Neutrophil (primary cell): ENCODE measurements at regions not wholly inside any gene's neighbourhood (a gene's known extent, or its start where the extent isn't known, plus 50 kb on each side); places are given as distances from the start of the nearest gene placed in this dataset.

ENCODE experiments used
- H3K27ac ChIP-seq: fragments of 200-600 bp; sonication (generic); 2 replicates; pipeline ENCODE4 v1.5.1; 2016; ENCODE audit warnings: mild to moderate bottlenecking, moderate library complexity
- H3K27me3 ChIP-seq: fragments of 200-600 bp; sonication (generic); 2 replicates; pipeline ENCODE4 v1.6.0; 2016; ENCODE audit warnings: mild to moderate bottlenecking
- H3K36me3 ChIP-seq: fragments of 200-600 bp; sonication (generic); 2 replicates; pipeline ENCODE4 v1.5.1; 2017
- H3K4me1 ChIP-seq, 2 experiments: fragments of 200-600 bp in 1 of 2; sonication (generic) in 1 of 2; 1 replicate in 1 of 2; 2 replicates in 1 of 2; pipeline versions ENCODE4 v1.5.1 to v1.6.1; 2013 to 2016; ENCODE audit warnings: low read depth in 1 of 2, low read length in 1 of 2, mild to moderate bottlenecking in 1 of 2, moderate library complexity in 1 of 2; ENCODE audit not compliant: control insufficient read depth in 1 of 2, insufficient read depth in 1 of 2
- H3K4me3 ChIP-seq, 2 experiments: fragments of 200-600 bp in 1 of 2; sonication (generic) in 1 of 2; 1 replicate in 1 of 2; 2 replicates in 1 of 2; pipeline ENCODE4 v1.5.1; 2013 to 2016; ENCODE audit warnings: low read depth in 1 of 2, low read length in 1 of 2, mild to moderate bottlenecking in 1 of 2, moderate library complexity in 1 of 2
- H3K9me3 ChIP-seq: fragments of 200-600 bp; sonication (generic); 2 replicates; pipeline ENCODE4 v1.5.1; 2016
- TF ChIP-seq, protein P1 (sequence below): fragments of 200-600 bp; sonication (generic); IDR thresholded peaks from 2 replicates; pipeline ENCODE4 v1.5.1; 2016; ENCODE audit warnings: antibody characterized with exemption

DNA sequence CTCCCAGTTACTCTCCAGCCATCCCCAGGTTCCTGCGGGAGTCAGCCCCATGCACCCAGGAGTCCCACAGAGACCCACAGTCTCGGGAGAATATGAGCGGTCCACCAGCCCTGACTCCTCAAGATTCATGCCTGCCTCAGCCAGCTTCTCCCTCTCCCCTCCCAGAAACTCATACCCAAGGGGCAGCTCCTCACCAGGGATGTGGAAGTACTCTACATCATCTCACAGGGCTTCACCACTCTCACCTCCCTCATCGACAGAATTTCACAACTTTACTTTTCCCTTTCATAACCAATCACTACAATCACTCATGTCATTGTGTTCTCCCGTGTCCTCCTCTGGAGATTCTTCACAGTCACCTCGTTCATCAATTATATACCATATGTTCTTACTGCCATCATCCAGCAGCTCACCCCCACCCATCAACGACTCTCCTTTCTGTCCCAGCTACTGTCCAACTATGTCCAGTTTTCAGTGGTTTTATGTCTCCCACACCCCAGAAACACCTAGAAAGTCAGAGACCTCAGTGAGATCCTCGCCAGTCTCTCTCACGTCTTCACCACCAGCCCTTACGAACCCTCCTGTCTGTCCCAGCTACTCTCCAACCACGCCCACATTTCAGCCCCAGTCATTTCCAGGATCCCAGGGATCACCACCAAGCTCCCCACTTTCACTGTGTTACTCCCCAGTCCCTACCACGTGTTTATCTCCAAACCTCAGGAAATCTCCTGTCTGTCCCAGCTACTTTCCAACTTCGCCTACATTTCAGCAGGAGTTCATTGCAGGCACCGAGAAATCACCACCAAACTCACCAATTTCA lies 1530.1 kb upstream of the TPTE start:
- no peak overlapping the region for H3K4me3 ChIP-seq
- H3K4me1 ChIP-seq, result no peaks in the 10 kb centered on the region
- TF ChIP-seq, protein P1, sequence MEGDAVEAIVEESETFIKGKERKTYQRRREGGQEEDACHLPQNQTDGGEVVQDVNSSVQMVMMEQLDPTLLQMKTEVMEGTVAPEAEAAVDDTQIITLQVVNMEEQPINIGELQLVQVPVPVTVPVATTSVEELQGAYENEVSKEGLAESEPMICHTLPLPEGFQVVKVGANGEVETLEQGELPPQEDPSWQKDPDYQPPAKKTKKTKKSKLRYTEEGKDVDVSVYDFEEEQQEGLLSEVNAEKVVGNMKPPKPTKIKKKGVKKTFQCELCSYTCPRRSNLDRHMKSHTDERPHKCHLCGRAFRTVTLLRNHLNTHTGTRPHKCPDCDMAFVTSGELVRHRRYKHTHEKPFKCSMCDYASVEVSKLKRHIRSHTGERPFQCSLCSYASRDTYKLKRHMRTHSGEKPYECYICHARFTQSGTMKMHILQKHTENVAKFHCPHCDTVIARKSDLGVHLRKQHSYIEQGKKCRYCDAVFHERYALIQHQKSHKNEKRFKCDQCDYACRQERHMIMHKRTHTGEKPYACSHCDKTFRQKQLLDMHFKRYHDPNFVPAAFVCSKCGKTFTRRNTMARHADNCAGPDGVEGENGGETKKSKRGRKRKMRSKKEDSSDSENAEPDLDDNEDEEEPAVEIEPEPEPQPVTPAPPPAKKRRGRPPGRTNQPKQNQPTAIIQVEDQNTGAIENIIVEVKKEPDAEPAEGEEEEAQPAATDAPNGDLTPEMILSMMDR, result no peak
- H3K27ac ChIP-seq, result no peak overlapping the region
- H3K27me3 ChIP-seq, result no peaks in the 10 kb centered on the region
- H3K36me3 ChIP-seq, result no peaks in the 10 kb centered on the region
- H3K9me3 ChIP-seq, result peaks cover 6% of the 10 kb centered on the region

DNA sequence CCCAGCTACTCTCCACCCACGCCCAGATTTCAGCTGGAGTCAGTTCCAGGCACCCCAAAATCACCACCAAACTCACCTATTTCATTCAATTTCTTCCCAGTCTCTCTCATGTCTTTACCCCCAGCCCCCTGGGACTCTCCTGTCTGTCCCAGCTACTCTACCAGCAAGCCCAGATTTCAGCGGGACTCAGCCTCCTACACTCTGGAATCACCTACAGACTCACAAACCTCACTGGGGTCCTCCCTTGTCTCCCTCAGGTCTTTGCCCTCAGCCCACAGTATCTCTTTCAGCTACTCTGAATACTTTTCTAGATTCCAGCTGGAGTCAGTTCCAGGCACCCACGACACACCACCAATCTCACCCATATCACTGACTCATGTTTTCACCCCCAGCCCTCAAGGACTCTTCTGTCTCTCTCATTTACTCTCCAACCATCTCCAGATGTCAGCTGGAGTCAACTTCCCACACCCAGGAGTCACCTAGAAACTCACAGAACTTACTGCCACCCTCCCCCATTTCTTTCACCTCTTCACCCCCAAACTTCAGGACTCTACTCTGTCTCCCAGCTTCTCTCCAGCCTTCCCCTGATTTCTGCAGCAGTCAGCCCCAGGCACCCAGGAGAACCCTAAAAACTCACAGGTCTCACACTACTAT lies 1529.3 kb upstream of the TPTE start:
- Histone ChIP-seq H3K4me3 (no peak overlapping the region), H3K4me1 (no peaks in the 10 kb centered on the region), H3K9me3 (peaks cover 6% of the 10 kb centered on the region), H3K27ac (no peak overlapping the region), H3K36me3 (no peaks in the 10 kb centered on the region), H3K27me3 (no peaks in the 10 kb centered on the region)
- TF ChIP-seq, protein P1, result no peak

DNA sequence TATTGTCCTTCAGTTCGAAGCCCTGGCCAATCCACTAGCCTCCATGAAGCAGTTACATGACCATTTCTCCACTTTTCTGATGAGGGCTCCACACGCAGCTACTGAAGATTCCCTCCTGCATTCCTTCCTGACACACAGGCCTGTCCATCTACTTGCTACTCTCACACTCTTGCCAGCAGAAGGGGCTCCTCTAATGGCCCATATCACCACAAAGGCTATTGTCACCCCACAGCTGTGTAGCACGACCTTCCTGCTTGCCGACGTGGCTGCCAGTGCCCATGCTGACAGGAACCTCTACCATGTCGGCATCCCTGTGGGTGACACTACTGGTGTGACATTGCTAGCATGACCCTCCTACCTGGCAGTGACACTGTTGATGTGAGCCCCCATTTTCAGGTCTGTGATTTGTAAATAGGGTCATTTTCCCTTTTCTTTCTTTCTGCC lies 1528.6 kb upstream of the TPTE start:
- H3K9me3 ChIP-seq, result peaks cover 6% of the 10 kb centered on the region
- no peaks in the 10 kb centered on the region for H3K4me1 ChIP-seq
- no peaks in the 10 kb centered on the region for H3K27me3 ChIP-seq
- H3K4me3 ChIP-seq, result no peak overlapping the region
- TF ChIP-seq, protein P1, result no peak
- no peaks in the 10 kb centered on the region for H3K36me3 ChIP-seq
- no peak overlapping the region for H3K27ac ChIP-seq

DNA sequence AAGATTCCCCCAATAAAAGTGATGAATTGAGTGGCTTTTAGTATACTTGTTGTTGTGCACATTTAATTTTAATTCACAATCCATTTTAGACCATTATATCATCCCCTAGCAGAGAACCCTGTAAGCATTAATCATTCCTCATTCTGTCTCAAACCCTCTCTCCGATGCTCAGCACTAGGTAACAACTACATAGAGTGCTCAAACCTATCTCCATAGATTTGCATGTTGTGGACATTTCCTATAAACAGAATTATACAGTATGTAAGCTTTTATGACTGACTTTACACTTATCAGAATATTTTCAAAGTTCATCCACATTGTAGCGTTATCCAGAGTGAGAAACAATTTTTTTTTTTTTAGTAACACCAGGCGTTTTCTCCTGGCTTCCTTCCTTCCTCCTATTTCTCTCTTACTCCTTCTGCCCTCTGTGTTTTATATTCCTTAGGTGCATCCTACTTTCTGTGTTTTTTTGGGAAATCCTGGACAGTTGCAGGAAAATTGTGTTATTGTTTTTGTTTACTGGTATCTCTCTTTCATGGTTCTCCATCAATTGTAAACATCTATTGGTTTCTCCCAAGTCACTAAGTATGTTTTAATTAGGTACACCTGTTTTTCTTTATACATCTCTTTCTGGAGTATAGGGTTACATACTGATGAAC lies 1528.0 kb upstream of the TPTE start:
- no peaks in the 10 kb centered on the region for H3K27me3 ChIP-seq
- no peak overlapping the region for H3K4me3 ChIP-seq
- H3K36me3 ChIP-seq, result no peaks in the 10 kb centered on the region
- H3K9me3 ChIP-seq, result peaks cover 6% of the 10 kb centered on the region
- H3K4me1 ChIP-seq, result no peaks in the 10 kb centered on the region
- H3K27ac ChIP-seq, result no peak overlapping the region
- TF ChIP-seq, protein P1, result no peak

DNA sequence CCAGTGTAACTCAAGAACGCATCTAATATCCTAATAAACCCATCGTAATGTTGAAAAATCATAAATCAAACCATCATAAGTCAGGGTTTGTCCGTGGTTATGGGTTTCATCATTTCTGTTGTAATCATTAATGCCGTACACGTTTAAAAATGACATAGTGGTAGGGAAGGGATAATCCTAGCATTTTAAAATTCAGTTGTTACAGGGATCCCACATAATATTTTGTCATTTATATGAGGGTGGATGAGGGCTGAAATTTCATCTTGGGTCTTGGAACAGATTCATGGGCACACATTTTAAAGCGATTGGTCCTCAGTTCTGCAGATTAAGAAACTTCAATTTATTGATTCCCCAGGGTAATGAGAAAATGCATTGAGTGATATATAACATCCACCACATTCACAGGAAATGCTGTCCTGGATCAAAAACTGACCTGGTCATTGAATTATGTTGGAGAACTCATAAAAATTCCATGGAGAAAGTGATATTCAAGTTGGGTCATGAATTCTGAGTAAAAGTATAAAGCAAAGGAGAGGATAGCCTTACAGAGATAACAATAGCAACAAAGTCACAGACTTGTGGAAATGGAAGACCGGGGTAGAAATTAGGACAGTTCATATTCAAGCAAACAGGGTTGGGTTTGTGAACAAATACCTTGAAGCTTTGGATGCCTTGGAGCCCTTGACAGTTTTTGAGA lies 1527.3 kb upstream of the TPTE start:
- no peaks in the 10 kb centered on the region for H3K36me3 ChIP-seq
- no peak overlapping the region for H3K4me3 ChIP-seq

More for the DNA sequence above, 1527.3 kb upstream of the TPTE start:
- no peaks in the 10 kb centered on the region for H3K27me3 ChIP-seq
- TF ChIP-seq, protein P1, result no peak
- H3K9me3 ChIP-seq, result peaks cover 6% of the 10 kb centered on the region
- H3K4me1 ChIP-seq, result no peaks in the 10 kb centered on the region
- no peak overlapping the region for H3K27ac ChIP-seq
